GM18505 (cell line): ENCODE measurements at regions not wholly inside any gene's neighbourhood (a gene's known extent, or its start where the extent isn't known, plus 50 kb on each side); places are given as distances from the start of the nearest gene placed in this dataset.

ENCODE experiments used
- ATAC-seq: cut with Tn5 transposase; IDR thresholded peaks from one replicate; pipeline ENCODE4 v1.9.1; 2021; ENCODE audit not compliant: unreplicated experiment
- POLR2A ChIP-seq: IDR thresholded peaks from 4 replicates; pipeline ENCODE4 v1.6.1; 2011; ENCODE audit warnings: borderline replicate concordance; ENCODE audit not compliant: insufficient read depth, insufficient read length; ENCODE audit errors: extremely low read depth

DNA sequence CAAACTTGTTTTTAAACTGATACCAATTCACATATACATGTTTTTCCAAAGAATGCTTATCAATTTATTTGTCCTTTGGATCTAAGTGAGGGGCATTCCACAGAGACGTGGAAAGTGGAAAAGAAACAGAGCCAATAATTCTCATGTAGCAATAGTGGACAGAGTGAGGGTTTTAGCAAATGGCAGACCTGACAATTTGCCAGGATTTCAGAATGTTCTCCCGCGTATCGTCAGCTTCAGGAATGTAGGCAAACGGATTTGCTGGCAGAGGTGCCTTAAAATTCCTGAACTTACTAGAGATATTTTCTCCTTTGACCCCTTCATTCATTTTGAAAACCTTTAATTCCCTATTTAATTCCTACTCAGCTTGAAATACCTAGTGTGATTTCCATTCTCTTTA, 193.4 kb upstream of the CPHXL start:
- TF ChIP-seq POLR2A: no peak

DNA sequence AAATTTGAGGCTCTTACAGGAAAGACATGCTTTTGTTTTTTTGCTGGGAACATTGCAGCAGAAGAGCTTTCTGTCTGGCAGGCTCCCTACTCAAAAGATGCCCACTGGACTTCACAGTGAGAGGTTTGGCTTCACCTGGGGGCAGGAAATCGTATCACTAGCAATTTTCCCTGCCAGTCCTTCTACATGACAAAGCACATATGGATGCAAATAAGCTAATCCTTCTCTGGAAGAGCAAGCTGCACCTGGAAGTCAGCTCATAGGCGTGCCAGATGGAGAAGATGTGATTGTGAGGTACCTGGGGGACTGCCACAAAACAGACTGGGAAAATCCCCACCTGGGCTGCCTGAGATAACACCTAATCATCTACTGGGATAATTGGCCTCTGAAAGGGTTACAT, 195.0 kb upstream of the CPHXL start:
- no peak for ATAC-seq
- TF ChIP-seq POLR2A: no peak

More for the DNA sequence above, 193.4 kb upstream of the CPHXL start:
- ATAC-seq: no peak

DNA sequence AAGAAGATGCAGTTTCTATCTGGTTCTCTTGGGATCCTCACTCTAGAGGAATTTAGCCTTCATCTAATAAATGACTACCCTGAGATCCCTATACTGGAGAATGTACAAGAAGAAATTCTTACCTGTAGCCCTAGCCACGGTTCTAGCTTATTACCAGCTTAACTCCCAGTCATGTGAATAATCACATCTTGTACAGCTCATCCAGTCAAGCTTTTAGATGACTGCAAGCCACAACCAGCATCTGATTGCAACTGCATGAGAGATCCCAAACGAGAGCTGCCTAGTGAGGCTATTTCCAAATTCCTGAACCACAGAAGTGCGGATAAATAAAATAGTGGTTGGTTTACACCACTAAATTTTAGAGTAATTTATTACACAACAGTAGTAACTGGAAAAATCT, 196.0 kb upstream of the CPHXL start:
- TF ChIP-seq POLR2A: no peak
- ATAC-seq: no peak

DNA sequence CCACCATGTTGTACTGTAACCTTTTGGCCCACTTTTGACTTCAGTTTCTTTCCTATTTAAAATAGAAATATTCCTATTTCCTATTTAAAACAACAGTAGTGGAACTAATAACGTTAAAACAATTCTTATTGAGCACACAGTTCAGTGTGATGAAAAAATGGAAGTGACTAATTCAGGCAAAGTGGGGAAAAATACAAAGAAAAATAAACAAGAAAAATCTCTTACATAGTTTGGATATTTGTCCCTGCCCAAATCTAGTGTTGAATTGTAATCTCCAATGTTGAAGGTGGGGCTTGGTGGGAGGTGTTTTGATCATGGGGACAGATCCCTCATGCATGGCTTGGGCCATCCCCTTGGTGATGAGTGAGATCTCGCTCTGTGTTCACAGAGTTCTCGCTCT, 198.1 kb upstream of the CPHXL start:
- ATAC-seq: no peak
- TF ChIP-seq POLR2A: no peak

DNA sequence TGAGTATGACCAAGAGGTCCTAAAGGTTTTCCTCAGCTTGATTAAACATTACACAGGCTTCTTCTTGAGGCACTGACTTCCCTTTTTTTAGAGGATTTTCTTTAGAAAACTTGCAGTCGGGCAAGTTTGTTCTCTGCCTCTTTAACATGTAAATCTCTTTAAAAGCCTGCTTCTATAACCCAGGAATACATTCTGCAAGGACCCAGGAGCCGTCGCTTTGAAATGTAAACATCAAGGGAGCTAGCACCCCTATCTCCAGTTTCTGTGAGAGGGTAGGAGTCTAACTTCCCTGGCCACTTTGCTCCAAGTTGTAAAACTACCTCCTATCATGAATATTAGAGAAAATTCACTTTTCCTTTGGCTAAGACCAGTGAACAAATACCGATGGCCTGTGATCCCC, 201.5 kb upstream of the CPHXL start:
- ATAC-seq: no peak
- no peak for TF ChIP-seq POLR2A

DNA sequence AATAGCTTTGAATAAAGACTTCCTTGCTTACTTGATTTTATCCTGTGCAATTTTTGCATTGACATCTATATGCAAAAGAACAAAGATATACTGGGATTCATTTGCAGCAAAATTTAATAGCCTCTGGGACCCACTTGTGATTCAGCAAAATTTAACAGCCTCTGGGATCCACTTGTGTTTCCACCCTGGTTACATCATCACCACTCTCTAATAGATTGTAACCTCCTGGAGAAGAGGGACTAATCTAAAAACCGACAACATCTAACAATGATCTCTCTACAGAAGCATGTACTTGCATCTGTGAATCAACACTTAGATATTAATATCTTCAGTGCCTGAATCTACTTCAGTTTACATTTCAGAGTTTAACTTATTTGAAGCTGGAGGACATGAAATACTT, 202.0 kb upstream of the CPHXL start:
- no peak for ATAC-seq
- no peak for TF ChIP-seq POLR2A

DNA sequence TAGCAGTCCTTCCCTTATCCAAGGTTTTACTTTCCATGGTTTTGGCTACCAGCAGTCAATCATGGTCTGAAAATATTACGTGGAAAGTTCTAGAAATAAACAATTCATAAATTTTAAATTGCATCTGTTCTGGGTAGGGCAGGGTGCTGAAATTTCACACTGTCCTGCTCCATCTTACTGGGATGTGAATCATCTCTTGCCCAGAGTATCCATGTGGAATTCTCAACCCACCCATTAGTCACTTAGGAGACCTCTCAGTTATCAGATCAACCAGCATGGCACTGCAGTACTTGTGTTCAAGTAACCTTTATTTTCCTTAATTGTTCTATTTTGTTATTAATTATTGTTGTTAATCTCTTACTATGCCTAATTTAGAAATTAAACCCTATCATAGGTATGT, 202.8 kb upstream of the CPHXL start:
- no peak for TF ChIP-seq POLR2A
- ATAC-seq: no peak

DNA sequence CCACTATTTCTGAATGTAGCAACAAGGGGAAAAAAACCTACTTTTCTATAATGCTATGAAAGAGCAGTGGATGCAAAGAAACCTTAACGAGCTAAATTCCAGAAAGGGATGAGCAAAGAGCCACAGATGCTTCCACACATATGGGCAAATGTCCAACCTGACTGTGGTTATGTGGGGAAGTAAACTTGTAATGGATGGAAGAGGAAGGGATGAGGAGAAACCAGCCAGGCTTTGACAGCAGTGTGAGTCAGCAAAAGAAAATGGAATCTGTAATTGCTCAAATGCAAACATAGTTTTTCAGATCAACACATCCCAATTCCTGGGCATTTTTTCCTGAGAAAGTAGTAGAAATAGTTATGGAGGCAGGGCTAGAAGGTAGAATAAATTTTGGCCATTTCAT, 204.8 kb upstream of the CPHXL start:
- no peak for ATAC-seq

DNA sequence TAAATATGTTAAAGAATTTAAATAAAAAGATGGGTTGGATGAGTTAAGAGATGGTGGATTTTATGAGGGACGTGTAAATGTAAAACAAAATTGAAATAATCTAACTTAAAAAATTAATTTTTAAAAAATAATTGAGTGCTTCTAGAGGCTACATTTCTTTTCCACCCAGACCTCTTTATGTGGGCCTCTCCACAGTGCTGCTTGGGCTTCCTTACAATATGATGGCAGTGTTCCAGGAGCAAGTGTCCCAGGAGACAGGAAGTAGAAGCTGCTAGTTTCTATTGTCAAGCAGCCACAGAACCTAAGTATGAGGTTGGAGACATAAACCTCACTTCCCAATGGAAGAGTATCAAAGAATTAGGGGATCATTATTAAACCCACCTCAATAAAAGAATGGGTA, 205.7 kb upstream of the CPHXL start:
- no peak for TF ChIP-seq POLR2A
- no peak for ATAC-seq

More for the DNA sequence above, 204.8 kb upstream of the CPHXL start:
- no peak for TF ChIP-seq POLR2A

DNA sequence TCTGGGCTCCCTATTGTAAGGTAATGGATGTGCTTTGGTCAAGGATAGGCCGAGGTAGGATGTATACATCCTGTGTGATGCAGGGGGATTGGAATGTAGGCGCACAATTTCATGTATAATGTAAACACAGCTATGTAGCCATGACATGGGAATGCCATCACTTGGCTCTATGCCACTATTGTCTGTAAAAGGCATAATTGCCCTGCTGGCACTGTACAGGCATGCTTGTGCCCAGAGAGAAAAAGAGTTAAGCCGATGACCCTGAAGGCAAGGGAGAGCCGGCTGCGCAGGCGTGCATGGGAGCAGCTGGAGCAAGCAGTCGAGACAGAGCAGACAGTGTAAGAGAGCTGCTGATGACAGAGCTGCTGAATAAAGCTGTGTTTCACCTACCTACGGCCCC, 212.5 kb upstream of the CPHXL start:
- ATAC-seq: no peak
- no peak for TF ChIP-seq POLR2A

DNA sequence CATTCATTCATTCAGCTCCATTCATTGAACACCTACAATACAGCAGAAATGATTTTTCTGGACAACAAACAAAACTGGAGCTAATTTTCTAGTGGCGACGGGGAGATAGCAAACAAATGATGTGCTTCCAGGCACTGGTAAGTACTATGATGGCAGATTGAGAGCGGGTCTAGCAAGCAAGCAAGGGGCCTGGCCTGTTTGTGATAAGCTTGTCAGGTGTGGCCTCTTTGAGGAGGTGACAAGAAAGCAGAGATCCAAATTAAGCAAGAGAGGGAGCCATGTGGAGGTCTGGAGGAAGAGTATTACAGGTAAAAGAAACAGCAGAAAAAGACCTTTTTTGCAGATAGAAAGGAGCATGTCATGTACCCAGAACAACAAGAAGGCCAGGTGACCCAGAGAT, 216.1 kb upstream of the CPHXL start:
- ATAC-seq: no peak
- no peak for TF ChIP-seq POLR2A

DNA sequence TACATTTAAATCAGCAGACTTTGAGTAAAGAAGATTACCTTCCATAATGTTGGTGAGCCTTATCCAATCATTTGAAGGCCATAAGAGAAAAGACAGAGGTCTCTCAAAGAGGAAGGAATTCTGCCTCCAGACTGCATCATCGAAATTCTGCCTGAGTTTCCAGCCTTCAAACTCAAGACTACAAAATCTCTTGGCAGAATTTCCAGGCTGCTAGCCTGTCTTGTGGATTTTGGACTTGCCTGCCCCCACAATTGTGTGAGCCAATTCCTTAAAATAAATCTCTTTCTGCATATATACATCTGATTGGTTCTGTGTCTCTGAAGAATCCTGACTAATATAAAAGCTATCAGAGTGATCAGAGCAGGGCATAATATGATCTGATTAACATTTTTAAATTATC, 216.6 kb upstream of the CPHXL start:
- no peak for ATAC-seq
- TF ChIP-seq POLR2A: no peak

DNA sequence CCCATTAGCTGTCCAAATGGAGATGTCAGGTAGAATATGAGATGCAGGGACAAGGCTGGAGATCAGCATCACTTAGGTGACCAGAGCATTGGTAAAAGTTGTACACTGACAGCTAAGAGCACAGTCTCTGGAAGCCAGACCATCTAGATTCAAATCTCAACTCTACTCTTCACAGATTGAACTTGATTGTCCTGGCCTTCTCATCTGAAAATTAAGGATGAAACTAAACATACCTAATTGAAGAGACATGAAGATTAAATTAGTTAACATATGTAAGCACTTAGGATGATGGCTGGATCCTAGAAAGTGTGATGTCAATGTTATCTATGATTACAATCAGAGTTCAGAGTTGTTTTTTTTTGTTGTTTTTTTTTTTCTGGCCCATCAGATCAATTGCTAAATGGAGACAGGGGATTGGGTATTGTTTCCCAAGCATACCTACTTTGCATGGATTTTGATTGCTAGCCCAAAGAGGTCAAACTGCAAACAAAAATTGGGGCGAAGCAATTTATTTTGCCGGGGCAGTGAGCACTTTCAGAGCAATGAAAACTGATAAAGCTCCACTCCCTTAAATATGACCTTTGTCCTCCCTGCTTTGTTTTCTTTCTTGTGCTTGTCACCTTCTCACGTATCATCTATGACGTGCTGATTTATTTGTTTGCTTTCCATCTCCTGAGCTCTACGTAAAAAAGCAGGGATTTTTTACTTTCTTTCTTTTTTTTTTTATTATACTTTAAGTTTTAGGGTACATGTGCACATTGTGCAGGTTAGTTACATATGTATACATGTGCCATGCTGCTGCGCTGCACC, 217.6 kb upstream of the CPHXL start:
- no peak for ATAC-seq
- TF ChIP-seq POLR2A: no peak

DNA sequence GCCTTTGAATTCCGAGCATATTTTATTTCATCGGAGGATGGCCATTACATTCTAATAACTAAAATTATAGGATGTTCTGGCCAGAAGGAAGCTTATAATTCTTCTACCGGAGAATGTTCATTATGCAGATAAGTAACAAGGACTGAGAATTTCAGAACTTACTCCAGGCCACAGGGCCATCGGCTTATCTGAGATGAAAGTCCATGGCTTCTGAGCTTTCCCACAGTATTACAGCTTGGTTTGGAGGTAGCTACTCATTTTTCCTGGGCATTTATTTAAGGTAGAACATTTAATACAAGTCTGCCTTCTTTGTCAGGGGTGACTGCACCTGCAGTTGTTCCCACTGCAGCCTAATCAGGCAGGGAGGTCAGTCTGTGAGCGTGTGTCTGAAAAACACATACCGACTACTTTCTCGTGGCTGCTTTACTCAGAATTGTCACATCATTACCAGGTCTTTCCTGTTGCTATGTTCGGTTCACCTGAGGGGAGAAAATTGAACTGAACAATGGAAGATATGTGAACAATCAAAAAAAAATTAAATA, 219.7 kb upstream of the CPHXL start:
- ATAC-seq: no peak
- TF ChIP-seq POLR2A: no peak
